Endothelial cell of umbilical vein (primary cell): ENCODE measurements at regions not wholly inside any gene's neighbourhood (a gene's known extent, or its start where the extent isn't known, plus 50 kb on each side); places are given as distances from the start of the nearest gene placed in this dataset.

ENCODE experiments used
- BruUV-seq: library from RNA; stranded (reverse); fragments of 400-500 nt; replicated peaks from 2 replicates; lab custom pipeline; 2021; lab: Mats Ljungman, UMichigan
- CTCF ChIA-PET: fragments of 300-600, 350-600 bp; sonication (Branson Sonifier 250); formaldehyde crosslinking; loops from one replicate; lab custom pipeline; 2021; ENCODE audit warnings: antibody characterized with exemption, inconsistent platforms; lab: Charles Lee
- POLR2A ChIA-PET: fragments of 300-600, 350-600 bp; sonication (Branson Sonifier 250); formaldehyde crosslinking; loops from one replicate; lab custom pipeline; 2021; ENCODE audit warnings: antibody characterized with exemption, inconsistent platforms; lab: Charles Lee
- DNase-seq: peaks from one replicate; pipeline ENCODE4 v3.0.0-alpha.2; 2011; ENCODE audit warnings: low read depth, low spot score
- FAIRE-seq: peaks from 2 replicates; lab custom pipeline; 2011; peaks lifted over from hg19 to GRCh38; lab: Jason Lieb, UNC
- H2AFZ ChIP-seq: 2 replicates; pipeline ENCODE4 v1.6.0; 2012; ENCODE audit warnings: low read depth, low read length, control low read depth, inconsistent platforms
- H3K27ac ChIP-seq: 2 replicates; pipeline ENCODE4 v1.5.1; 2011; ENCODE audit warnings: low read depth, mild to moderate bottlenecking, control low read depth, low read length, moderate library complexity; ENCODE audit not compliant: insufficient read depth
- H3K27me3 ChIP-seq, 2 experiments: 2 replicates each; pipeline versions ENCODE4 v1.6.0 to v1.6.1; 2011; ENCODE audit warnings: low read length in 2 of 2, mixed read lengths in 1 of 2; ENCODE audit not compliant: control insufficient read depth in 2 of 2, insufficient read depth in 2 of 2
- H3K36me3 ChIP-seq, 2 experiments: 2 replicates in 1 of 2; 3 replicates in 1 of 2; pipeline ENCODE4 v1.5.1; 2011; ENCODE audit warnings: low read length in 2 of 2, mild to moderate bottlenecking in 1 of 2, moderate library complexity in 1 of 2; ENCODE audit not compliant: control insufficient read depth in 2 of 2, insufficient read depth in 2 of 2; ENCODE audit errors: extremely low read depth in 1 of 2
- H3K4me1 ChIP-seq: 3 replicates; pipeline ENCODE4 v1.5.1; 2011; ENCODE audit warnings: mild to moderate bottlenecking, low read length; ENCODE audit not compliant: control insufficient read depth, insufficient read depth; ENCODE audit errors: extremely low read depth
- H3K4me2 ChIP-seq: 2 replicates; pipeline ENCODE4 v1.6.1; 2011; ENCODE audit warnings: low read length, control low read depth, mixed read lengths; ENCODE audit not compliant: insufficient read depth
- H3K4me3 ChIP-seq, 3 experiments: fragments of 200-600 bp in 1 of 3; sonication (generic), shearing (Covaris generic) in 1 of 3; replicated peaks in 1 of 3; 2 replicates each; pipeline ENCODE4 v1.5.1; 2011 to 2016; ENCODE audit warnings: control low read depth in 3 of 3, low read length in 3 of 3, mild to moderate bottlenecking in 2 of 3, inconsistent platforms in 1 of 3, low read depth in 1 of 3, moderate library complexity in 1 of 3; ENCODE audit not compliant: insufficient read depth in 1 of 3
- H3K79me2 ChIP-seq: 2 replicates; pipeline ENCODE4 v1.6.0; 2012; ENCODE audit warnings: low read length, inconsistent platforms; ENCODE audit not compliant: control insufficient read depth, insufficient read depth
- H3K9ac ChIP-seq: replicated peaks from 2 replicates; pipeline ENCODE3; 2011; ENCODE audit warnings: low read length, control low read depth; ENCODE audit not compliant: insufficient read depth; ENCODE audit errors: extremely low read depth
- H3K9me1 ChIP-seq: replicated peaks from 3 replicates; pipeline ENCODE4 v1.6.0; 2011; ENCODE audit warnings: mild to moderate bottlenecking, low read length; ENCODE audit not compliant: control insufficient read depth, insufficient read depth; ENCODE audit errors: extremely low read depth
- H3K9me3 ChIP-seq: replicated peaks from 2 replicates; pipeline ENCODE4 v1.5.1; 2012; ENCODE audit warnings: low read length, inconsistent platforms; ENCODE audit not compliant: control insufficient read depth, insufficient read depth
- H4K20me1 ChIP-seq: replicated peaks from 2 replicates; pipeline ENCODE3; 2011; ENCODE audit warnings: mild to moderate bottlenecking, low read length; ENCODE audit not compliant: control insufficient read depth, insufficient read depth; ENCODE audit errors: extremely low read depth
- CTCF ChIP-seq, 2 donors: IDR thresholded peaks; 1 replicate in 1 of 2; 2 replicates in 1 of 2; pipeline ENCODE4 v1.5.1; 2011; ENCODE audit warnings: low read length in 2 of 2, mild to moderate bottlenecking in 2 of 2, moderate library complexity in 2 of 2, control low read depth in 1 of 2, inconsistent platforms in 1 of 2, low read depth in 1 of 2; ENCODE audit not compliant: insufficient read depth in 1 of 2; ENCODE audit errors: extremely low read depth in 1 of 2
- EZH2 ChIP-seq: IDR thresholded peaks from 2 replicates; pipeline ENCODE4 v1.6.1; 2012; ENCODE audit warnings: borderline replicate concordance, low read depth, mild to moderate bottlenecking, moderate library complexity, low read length, inconsistent platforms; ENCODE audit not compliant: severe bottlenecking
- FOS ChIP-seq: IDR thresholded peaks from 2 replicates; pipeline ENCODE4 v1.6.1; 2011; ENCODE audit warnings: mild to moderate bottlenecking, low read length, moderate library complexity, borderline replicate concordance; ENCODE audit not compliant: insufficient read depth
- GATA2 ChIP-seq: IDR thresholded peaks from 2 replicates; pipeline ENCODE4 v1.7.0; 2011; ENCODE audit warnings: low read depth, mild to moderate bottlenecking, moderate library complexity, mixed read lengths, low read length; ENCODE audit not compliant: insufficient read length, insufficient read depth
- JUN ChIP-seq: IDR thresholded peaks from 2 replicates; pipeline ENCODE4 v1.6.1; 2011; ENCODE audit warnings: borderline replicate concordance, low read depth; ENCODE audit not compliant: insufficient read length, insufficient read depth
- MAX ChIP-seq: IDR thresholded peaks from 2 replicates; pipeline ENCODE4 v1.6.1; 2011; ENCODE audit not compliant: insufficient read depth, insufficient read length
- MYC ChIP-seq: IDR thresholded peaks from one replicate; pipeline ENCODE4 v1.6.1; 2011; ENCODE audit warnings: mild to moderate bottlenecking, low read depth, low read length
- POLR2A ChIP-seq: IDR thresholded peaks from 2 replicates; pipeline ENCODE4 v1.6.1; 2012; ENCODE audit warnings: low read depth, mild to moderate bottlenecking, control low read depth, low read length
- POLR2AphosphoS5 ChIP-seq: IDR thresholded peaks from 2 replicates; pipeline ENCODE4 v1.6.1; 2012; ENCODE audit warnings: low read depth, mild to moderate bottlenecking, control low read depth, low read length, moderate library complexity; ENCODE audit not compliant: insufficient read depth
- dilution Hi-C: fragments of 300-500 bp; cut with MboI; formaldehyde crosslinking; loops from one replicate; pipeline ENCODE4 v1.15.0; 2019; ENCODE audit warnings: low sequenced_read_pairs; ENCODE audit not compliant: extremely low pct_ligation_motif_present
- intact Hi-C: fragments of 100-400 bp; cut with micrococcal nuclease; formaldehyde crosslinking; loops from one replicate; pipeline ENCODE4 v1.10.0; 2022

- Histone ChIP-seq H3K79me2 (no peaks in the 10 kb centered on the region), H3K27ac (no peak overlapping the region), H3K4me2 (no peak overlapping the region), H2AFZ (no peak overlapping the region), H3K9me1 (no peaks in the 10 kb centered on the region), H3K9ac (no peak overlapping the region), H3K4me1 (no peaks in the 10 kb centered on the region), H4K20me1 (no peaks in the 10 kb centered on the region), H3K9me3 (no peaks in the 10 kb centered on the region), H3K27me3 (no peaks in the 10 kb centered on the region), H3K4me3 (no peak overlapping the region), H3K36me3 (no peaks in the 10 kb centered on the region)
- BruUV-seq, result no TSS peak
- intact Hi-C loops (no loop called here), dilution Hi-C loops (no loop called here)
- CTCF ChIA-PET, result no interaction called here
- FAIRE-seq (no peak), DNase-seq (no peak)
- POLR2A ChIA-PET, result no interaction called here
- TF ChIP-seq JUN (no peak), MYC (no peak), POLR2A (no peak)
Measured at GRCh38 chr2:147345246-147345645, 499.6 kb upstream of the ACVR2A start.

DNA sequence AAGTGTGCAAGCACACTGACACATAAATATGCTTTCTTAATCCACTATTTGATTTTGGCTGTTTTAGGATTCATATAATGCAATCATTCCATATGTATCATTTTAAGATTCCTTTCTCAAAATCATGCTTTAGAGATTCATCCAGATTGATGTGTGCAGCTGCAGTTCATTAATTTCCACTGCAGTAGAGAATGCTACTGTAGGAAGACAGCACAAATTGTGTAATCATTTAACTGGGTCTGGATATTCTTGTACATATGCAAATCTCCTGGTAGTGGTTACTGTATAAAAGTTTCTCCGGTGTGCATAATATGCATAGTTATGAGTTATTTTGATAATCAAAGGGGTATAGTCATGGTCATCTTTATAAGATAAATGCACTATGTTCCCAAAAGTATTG lies 502.5 kb upstream of the ACVR2A start:
- BruUV-seq, result no TSS peak
- CTCF ChIA-PET, result no interaction called here
- no peak for FAIRE-seq
- dilution Hi-C loops, result no loop called here
- no peak for TF ChIP-seq POLR2AphosphoS5
- no peak for TF ChIP-seq FOS
- no peak for TF ChIP-seq POLR2A
- TF ChIP-seq GATA2, result no peak
- TF ChIP-seq CTCF (IDR thresholded peaks at IDR 0.05; ENCODE audit: extremely low read depth in 1 of 2, insufficient read depth in 1 of 2, low read depth in 1 of 2, low read length in 2 of 2), result no peak
- TF ChIP-seq EZH2, result no peak
- no peak for TF ChIP-seq JUN
- no peak for TF ChIP-seq MYC
- TF ChIP-seq MAX, result no peak
- Histone ChIP-seq H2AFZ (no peak overlapping the region), H4K20me1 (no peaks in the 10 kb centered on the region), H3K4me1 (no peaks in the 10 kb centered on the region), H3K9me3 (no peaks in the 10 kb centered on the region), H3K9ac (no peak overlapping the region), H3K27me3 (no peaks in the 10 kb centered on the region), H3K4me3 (no peak overlapping the region), H3K27ac (no peak overlapping the region), H3K79me2 (no peaks in the 10 kb centered on the region), H3K36me3 (no peaks in the 10 kb centered on the region), H3K9me1 (no peaks in the 10 kb centered on the region), H3K4me2 (no peak overlapping the region)
- intact Hi-C loops, result no loop called here
- POLR2A ChIA-PET, result no interaction called here
- no peak for DNase-seq
